Activated CD4-positive, alpha-beta T cell treated with anti-CD3 and anti-CD28 coated beads for 1 hour (primary cell): ENCODE measurements at regions not wholly inside any gene's neighbourhood (a gene's known extent, or its start where the extent isn't known, plus 50 kb on each side); places are given as distances from the start of the nearest gene placed in this dataset.

Source experiments
- DNase-seq: peaks from one replicate; pipeline ENCODE4 v3.0.0-alpha.2; 2020

- DNase-seq: no peak
Measured at GRCh38 chr12:111034886-111035577, 114.7 kb upstream of the MYL2 start.

GRCh38 chr12:111034083-111034885 lies 113.9 kb upstream of the MYL2 start, which contains the start of gene CUX2:
TSS of gene CUX2 (plus strand) at chr12:111034165.
- DNase-seq: no peak

- DNase-seq: no peak
Measured at GRCh38 chr12:111033281-111034082, 113.1 kb upstream of the MYL2 start.

- DNase-seq: no peak
Measured at GRCh38 chr12:111032591-111032919, 112.2 kb upstream of the MYL2 start.

- DNase-seq: no peak
Measured at GRCh38 chr12:111031916-111032590, 111.7 kb upstream of the MYL2 start.

- no peak for DNase-seq
Measured at GRCh38 chr12:111030800-111031199, 110.4 kb upstream of the MYL2 start.

GRCh38 chr12:111029732-111030131 lies 109.4 kb upstream of the MYL2 start:
- DNase-seq: no peak

GRCh38 chr12:111029305-111029704 lies 108.9 kb upstream of the MYL2 start:
- DNase-seq: no peak

- DNase-seq: no peak
Measured at GRCh38 chr12:111028830-111029229, 108.5 kb upstream of the MYL2 start.

- no peak for DNase-seq
Measured at GRCh38 chr12:111027431-111027830, 107.1 kb upstream of the MYL2 start.

GRCh38 chr12:111025792-111026430 lies 105.5 kb upstream of the MYL2 start:
- DNase-seq: no peak

- no peak for DNase-seq
Measured at GRCh38 chr12:111025301-111025700, 104.9 kb upstream of the MYL2 start.

- peak; percentile 27 for DNase-seq
Measured at GRCh38 chr12:111024205-111024801, 103.9 kb upstream of the MYL2 start.

- DNase-seq: no peak
Measured at GRCh38 chr12:111022386-111022785, 102.0 kb upstream of the MYL2 start.

GRCh38 chr12:111014547-111014946 lies 94.2 kb upstream of the MYL2 start:
- no peak for DNase-seq

- no peak for DNase-seq
Measured at GRCh38 chr12:111012918-111013317, 92.5 kb upstream of the MYL2 start.

- no peak for DNase-seq
Measured at GRCh38 chr12:111011999-111012600, 91.7 kb upstream of the MYL2 start.

- no peak for DNase-seq
Measured at GRCh38 chr12:111010916-111011657, 90.7 kb upstream of the MYL2 start.

GRCh38 chr12:111010061-111010460 lies 89.7 kb upstream of the MYL2 start:
- no peak for DNase-seq

- DNase-seq: no peak
Measured at GRCh38 chr12:111006621-111007020, 86.2 kb upstream of the MYL2 start.

- no peak for DNase-seq
Measured at GRCh38 chr12:110998971-110999370, 78.6 kb upstream of the MYL2 start.
